SW480 (cell line): ENCODE measurements at regions not wholly inside any gene's neighbourhood (a gene's known extent, or its start where the extent isn't known, plus 50 kb on each side); places are given as distances from the start of the nearest gene placed in this dataset.

ENCODE experiments used
- DNase-seq: peaks from one replicate; pipeline ENCODE4 v3.0.0-alpha.2; 2016; ENCODE audit warnings: low spot score

DNA sequence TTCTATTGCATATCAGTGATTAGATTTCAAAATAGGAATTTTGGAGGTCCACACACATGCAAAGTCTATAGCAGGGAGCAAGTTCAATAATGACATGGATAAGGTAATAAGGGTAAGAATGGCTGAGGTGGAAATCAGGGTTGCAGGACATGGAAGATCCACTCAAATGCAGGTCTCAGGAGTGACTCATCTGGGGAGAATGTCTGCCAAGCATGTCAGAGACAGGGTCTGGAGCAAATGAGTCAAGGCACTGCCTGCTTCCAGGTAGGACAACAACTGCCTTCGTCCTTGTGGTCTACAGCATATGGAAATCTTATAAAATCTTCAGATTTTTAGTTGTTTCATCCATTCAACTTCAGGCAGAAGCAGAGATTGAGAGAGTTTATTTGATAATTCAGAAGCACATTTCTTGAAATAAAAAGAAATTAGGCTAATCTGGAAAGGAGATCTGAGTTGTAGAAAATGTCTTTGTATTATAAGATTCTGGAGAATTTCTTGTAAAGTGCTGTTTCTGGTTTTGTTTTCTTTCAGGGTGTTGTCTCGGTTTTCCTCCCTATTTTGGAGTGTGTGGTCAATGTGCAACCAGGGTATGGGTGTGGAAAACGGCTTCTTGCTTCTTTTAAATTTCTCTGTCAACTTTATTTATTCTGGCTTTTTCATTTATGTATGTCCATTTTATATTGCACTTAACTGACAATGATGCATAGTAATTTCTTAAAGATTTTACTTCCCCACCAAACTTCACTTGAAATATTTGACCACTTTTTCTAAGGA lies 748.8 kb downstream of the LIG4 start:
- no peak for DNase-seq

GRCh38 chr13:107462501-107462900 lies 752.8 kb downstream of the LIG4 start:
- DNase-seq, result no peak

DNA sequence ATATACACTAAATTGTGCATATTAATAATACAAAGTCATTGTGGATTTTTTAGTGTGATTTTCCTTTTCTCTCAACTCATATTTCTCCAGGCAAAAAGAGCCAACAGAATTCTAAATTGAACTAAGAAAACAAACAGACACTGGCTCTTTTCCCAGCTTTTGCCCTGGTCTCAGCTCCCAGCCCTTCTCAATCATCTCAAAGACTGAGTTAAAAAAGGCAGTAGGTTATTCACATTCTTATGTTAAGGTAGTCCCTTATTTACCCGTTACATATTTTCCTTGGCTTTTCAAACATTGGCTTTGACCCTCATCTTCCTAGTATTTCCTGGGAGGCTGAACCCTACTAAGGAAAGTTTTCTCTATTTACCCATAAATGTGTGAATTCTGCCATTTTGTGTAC lies 753.6 kb downstream of the LIG4 start:
- DNase-seq, result no peak

GRCh38 chr13:107459430-107459829 lies 755.9 kb downstream of the LIG4 start:
- DNase-seq, result no peak

DNA sequence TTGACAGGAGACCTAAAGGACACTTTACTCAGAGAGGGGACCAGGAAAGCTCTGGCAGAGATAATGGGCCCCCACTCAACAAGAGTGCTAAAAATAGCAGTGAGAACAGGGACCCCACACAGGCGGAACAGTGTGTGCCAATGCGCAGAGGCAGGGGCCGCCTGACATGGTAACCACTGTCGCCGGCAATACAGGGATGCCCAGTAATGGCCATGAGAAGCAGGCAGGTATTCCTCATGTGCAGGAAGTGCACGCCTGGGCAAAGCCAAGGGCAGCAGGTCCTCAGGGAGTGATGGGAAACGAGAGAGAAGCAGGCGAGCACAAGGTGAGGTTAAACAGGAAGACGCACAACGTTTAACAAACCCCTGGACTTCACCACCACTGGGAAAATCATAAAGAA lies 757.1 kb downstream of the LIG4 start:
- DNase-seq, result no peak

DNA sequence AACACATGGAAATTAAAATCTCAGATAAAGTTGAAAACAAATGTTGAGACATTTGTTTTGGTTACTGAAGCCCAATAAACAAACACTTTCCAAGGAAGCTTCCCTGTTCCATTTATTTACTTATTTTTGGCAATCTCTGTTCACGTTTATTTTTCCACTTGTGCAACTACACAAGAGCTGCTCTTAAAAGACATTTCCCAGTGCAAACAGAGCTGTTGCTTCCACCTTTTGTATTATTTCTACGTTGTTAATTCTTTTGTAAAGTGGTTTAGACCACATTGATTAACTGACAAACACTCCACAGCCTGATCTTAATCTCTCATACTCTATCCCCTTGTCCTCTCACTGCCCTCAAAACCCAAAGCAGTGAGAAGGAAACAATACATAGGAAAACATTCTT lies 757.6 kb downstream of the LIG4 start:
- DNase-seq, result no peak

GRCh38 chr13:107456431-107456830 lies 758.9 kb downstream of the LIG4 start:
- no peak for DNase-seq

GRCh38 chr13:107452833-107453232 lies 762.5 kb downstream of the LIG4 start:
- no peak for DNase-seq

- peak; percentile 68 for DNase-seq
Measured at GRCh38 chr13:107450931-107451330, 764.4 kb downstream of the LIG4 start.

GRCh38 chr13:107450431-107450830 lies 764.9 kb downstream of the LIG4 start:
- no peak for DNase-seq

DNA sequence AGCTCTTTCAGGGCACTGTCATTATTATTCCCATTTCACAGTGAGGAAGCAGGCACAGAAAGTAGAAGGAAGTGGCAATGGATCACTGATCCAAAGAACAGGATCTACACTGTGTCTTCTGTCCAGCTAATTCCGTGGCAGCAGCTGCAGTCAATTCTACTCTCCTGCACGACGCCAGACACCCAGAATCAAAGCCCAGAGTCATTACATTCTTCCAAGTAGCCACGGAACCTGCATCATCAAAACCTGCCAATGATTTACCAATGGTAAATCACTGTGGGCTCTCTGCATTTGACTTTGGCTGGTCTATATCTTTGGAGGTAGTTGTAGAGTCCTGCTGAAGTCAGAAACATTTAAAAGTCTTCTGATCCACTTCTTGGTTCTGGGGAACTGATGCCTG lies 767.7 kb downstream of the LIG4 start:
- DNase-seq, result no peak

- no peak for DNase-seq
Measured at GRCh38 chr13:107441279-107441678, 774.1 kb downstream of the LIG4 start.

- no peak for DNase-seq
Measured at GRCh38 chr13:107438251-107438650, 777.1 kb downstream of the LIG4 start.

- DNase-seq, result no peak
Measured at GRCh38 chr13:107434347-107434746, 781.0 kb downstream of the LIG4 start.

DNA sequence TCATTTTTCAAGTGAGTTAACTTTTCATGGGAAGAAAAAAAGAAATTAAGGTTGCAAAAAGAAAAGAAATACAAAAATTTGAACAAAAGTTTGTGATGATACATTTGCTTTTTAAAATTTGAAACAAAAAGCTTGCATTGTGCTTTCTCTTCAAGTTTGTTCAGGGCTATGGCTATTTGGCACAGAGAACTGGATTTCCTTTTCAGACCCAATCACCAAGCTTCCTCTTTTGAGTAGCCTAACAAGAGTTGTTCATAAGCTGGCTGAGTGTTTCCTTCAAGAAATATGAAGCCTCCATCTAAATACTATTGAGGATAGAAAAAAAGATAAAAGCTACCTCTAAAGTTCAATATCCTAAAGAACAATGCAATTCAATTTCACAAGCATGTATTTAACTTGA lies 787.8 kb downstream of the LIG4 start:
- no peak for DNase-seq

DNA sequence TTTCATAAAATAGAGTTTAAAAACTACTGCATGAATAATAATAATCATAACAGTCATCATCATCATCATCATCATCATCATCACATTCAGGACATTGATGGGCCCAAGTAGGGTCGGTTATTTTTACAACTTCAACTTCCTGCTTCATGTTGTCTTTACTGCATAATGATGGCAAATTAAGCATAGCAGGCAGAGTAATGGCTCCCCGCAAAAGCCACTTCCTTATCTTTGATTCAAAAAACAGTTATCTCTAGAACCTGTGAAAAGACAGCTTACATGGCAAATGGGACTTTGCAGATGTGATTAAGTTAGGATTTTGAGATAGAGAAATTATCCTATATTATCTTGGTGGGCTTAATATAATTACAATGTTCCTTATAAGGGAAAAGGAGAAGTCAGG lies 792.9 kb downstream of the LIG4 start:
- DNase-seq, result no peak

DNA sequence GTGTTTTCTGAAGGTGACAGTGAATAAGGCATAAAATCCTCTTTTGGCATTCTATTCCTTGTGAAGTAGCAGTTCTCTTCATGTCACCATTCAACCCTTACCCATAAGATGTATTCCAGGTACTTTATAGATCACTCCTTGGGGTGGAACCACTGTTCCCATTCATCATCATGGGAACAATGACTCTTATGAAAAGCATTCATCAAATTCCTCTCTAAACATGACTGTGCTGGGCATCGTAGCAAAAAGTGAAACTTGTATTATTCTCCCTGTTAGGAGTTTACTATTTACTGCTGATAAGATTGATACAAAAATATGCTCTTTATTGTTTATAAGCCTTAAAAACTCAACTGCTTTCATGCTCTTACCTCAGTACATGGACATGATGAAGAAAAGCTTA lies 793.4 kb downstream of the LIG4 start:
- DNase-seq, result no peak

- DNase-seq, result no peak
Measured at GRCh38 chr13:107421028-107421427, 794.3 kb downstream of the LIG4 start.

- DNase-seq, result no peak
Measured at GRCh38 chr13:107413005-107413404, 802.3 kb downstream of the LIG4 start.

- DNase-seq, result no peak
Measured at GRCh38 chr13:107407074-107407473, 808.3 kb downstream of the LIG4 start.

GRCh38 chr13:107395927-107396662 lies 819.2 kb downstream of the LIG4 start:
- DNase-seq, result no peak

- DNase-seq, result no peak
Measured at GRCh38 chr13:107392205-107392604, 823.1 kb downstream of the LIG4 start.

DNA sequence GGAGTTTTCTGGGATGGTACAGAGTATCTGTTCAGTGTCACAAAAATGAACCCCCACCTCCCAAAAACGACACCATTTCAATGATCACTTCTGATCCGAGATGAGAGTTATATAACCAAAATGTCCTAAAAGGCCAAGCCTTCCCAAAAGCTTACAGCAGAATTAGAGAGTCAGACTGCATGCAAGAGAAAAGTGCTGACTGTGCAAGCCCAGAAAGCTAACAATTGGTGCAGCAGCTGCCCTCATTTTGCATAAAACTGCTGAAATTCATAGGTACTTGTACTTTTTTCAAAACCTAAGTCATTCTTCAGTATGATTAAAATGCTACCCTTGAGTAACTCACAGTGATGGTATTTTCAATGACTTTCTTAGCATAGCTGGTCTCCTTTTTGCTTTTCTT lies 819.6 kb upstream of the ARGLU1 start:
- DNase-seq, result no peak
